GM10248 (cell line): ENCODE measurements at regions not wholly inside any gene's neighbourhood (a gene's known extent, or its start where the extent isn't known, plus 50 kb on each side); places are given as distances from the start of the nearest gene placed in this dataset.
"Not testable (repeated sequence)": the region's sequence is repeated elsewhere in the genome, so short reads cannot be mapped to it uniquely, and the experiment has no call there.

Experiments
- CTCF ChIA-PET: fragments of 300-600 bp; sonication (Branson Sonifier 250); formaldehyde crosslinking; extraction: SDS; loops from one replicate; lab custom pipeline; 2021; ENCODE audit warnings: antibody characterized with exemption; lab: Yijun Ruan, JAX
- POLR2A ChIA-PET: fragments of 350-650 bp; sonication (Branson Sonifier 250); formaldehyde crosslinking; extraction: SDS; loops from one replicate; lab custom pipeline; 2020; ENCODE audit warnings: antibody characterized with exemption; lab: Yijun Ruan, JAX
- DNase-seq: peaks from one replicate; pipeline ENCODE4 v3.0.0; 2012; ENCODE audit errors: extremely low spot score
- CTCF ChIP-seq: IDR thresholded peaks from 2 replicates; pipeline ENCODE4 v1.5.1; 2012; ENCODE audit warnings: mild to moderate bottlenecking, low read depth; ENCODE audit errors: extremely low read depth, missing control alignments, control extremely low read depth

GRCh38 chr2:13515254-13515653 is 798.5 kb downstream of the TRIB2 start:
- DNase-seq: no peak
- no peak for TF ChIP-seq CTCF
- ChIA-PET POLR2A (no interaction called here), CTCF (no interaction called here)

- no peak for DNase-seq
- POLR2A ChIA-PET: no interaction called here
- peak; percentile 5 for TF ChIP-seq CTCF
- CTCF ChIA-PET: interaction anchor here (1.3 to 4.1 kb wide), 6 partner anchors 11 to 44 kb away, joined by 4 to 19 read pairs (median 6); no protein-coding TSS in a partner anchor
Measured at GRCh38 chr2:13522096-13522495, 805.4 kb downstream of the TRIB2 start.

DNA sequence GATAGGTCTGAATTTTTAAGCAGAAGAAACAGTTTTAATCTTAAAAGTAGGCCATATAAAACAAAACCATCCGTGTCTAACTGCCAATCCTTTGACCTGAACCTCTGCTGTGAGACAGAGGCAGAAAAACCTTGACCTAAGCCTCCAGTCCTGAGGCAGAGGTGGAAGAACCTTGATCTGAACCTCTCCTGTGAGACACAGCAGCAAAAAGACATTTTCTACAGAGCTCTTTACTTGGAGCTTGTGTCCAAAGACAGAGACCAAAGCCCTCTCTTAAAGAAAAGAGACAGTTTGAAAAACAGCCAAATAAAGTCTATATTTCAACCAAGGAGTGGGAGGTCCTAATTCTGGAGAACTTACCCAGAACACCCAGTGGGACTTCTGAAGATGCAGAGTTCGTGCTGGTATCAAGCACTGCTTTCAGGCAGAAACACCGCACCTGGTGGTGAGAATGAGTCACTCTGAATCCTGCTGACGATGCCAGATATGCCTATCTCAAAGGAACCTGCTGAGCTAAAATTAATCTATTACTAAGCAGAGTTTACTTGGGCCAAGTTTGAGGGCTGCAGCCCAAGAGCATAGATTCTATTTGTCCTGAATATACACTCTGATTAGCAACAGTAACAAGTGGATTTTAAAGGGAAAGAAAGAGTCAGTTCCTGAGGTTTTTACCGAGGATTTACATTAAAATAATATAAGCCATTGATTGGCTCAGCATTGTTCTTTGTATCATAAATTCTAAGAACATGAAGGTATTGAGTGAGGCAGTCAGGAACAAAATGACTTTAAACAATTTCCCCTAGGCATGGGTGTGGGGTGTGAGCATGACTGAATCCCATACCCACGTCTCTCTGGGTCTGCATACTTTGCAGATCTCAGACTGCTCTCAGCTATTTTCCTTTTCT is 806.4 kb downstream of the TRIB2 start:
- TF ChIP-seq CTCF: no peak
- CTCF ChIA-PET: interaction anchor here (1.3 to 4.1 kb wide), 10 partner anchors 11 to 46 kb away, joined by 3 to 19 read pairs (median 6); no protein-coding TSS in a partner anchor
- peak; percentile 29 for DNase-seq
- POLR2A ChIA-PET: no interaction called here

DNA sequence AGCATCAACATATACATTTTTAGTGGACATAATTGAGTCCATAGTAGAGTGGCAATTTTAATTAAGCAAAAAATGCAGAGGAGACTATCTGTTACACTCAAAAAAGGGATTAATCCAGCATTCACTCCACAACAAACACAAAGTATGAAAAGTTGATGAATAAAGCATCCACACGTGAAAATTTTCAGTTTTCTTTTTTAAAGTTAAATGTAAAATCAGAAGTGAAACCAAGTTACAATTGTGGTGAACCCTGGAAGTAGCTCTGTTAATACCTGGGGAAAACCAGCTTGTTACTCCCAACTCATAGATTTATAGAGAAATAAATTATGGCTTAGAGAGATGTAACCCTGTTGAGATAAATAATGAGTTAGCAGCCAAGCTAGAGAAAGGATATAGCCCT is 807.8 kb downstream of the TRIB2 start:
- no peak for TF ChIP-seq CTCF
- no peak for DNase-seq
- POLR2A ChIA-PET: no interaction called here
- CTCF ChIA-PET: interaction anchor here (2.8 to 4.1 kb wide), 2 partner anchors 13 to 47 kb away, joined by 7 to 19 read pairs; no protein-coding TSS in a partner anchor

DNA sequence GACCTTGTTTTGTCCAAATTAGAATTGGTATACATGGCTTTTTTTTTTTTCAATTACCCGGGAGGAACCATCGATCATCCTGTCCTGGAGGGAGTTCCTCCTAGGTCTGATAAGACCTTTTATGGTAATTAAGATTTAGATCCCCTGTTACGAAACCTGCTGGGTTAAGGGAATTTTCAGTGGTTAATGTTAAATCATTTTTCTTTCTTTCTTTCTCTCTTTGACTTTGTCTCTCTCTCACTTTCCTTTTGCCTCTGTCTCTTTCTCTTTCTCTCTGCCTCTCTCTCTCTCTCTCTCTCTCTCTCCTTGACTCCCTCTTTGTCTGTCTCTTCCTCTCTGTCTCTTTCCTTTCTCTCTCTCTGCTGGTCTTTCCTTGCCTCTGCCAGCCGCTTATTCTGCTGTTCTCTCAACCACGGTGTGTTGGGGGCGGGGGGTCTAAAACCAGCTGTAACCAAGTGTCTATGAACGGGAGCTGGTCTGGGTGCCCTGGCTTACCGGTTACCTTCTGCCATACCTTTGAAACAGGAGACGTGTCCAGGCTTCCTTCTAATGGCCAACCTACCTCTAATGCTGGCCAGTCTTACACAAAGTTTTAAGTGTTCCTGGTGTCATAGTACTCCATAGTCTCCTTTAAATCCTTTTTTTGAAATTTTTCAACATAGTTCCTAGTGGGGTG is 815.1 kb downstream of the TRIB2 start:
- POLR2A ChIA-PET, DNase-seq, CTCF ChIA-PET: not testable (repeated sequence)

GRCh38 chr2:13532781-13533523 is 816.2 kb downstream of the TRIB2 start:
- CTCF ChIA-PET, POLR2A ChIA-PET, DNase-seq: not testable (repeated sequence)

DNA sequence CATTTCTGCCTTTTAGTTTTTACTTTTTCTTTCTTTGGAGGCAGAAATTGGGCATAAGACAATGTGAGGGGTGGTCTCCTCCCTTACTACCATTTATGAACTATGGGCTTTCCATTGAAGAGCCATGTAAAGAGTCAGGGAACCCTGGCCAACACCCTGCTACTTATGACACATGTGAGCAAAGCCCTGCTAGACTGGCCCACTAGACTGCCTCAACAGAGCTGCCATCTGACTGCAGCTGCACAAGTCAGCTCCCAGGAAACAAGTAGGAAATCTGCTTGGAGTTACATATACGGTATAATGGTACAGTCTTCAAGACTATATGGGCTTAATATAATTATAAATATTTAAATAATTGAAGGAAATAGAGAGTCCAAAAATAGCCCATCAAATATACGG is 816.8 kb downstream of the TRIB2 start:
- no peak for TF ChIP-seq CTCF
- ChIA-PET POLR2A (no interaction called here), CTCF (interaction anchor here (1.6 kb wide), 1 partner anchor 10 kb away, joined by 6 read pairs; no protein-coding TSS in a partner anchor)
- no peak for DNase-seq
